Spleen (tissue), 11 donors: ENCODE measurements at regions not wholly inside any gene's neighbourhood (a gene's known extent, or its start where the extent isn't known, plus 50 kb on each side); places are given as distances from the start of the nearest gene placed in this dataset.

ENCODE experiments used
- DNase-seq: peaks from one replicate; pipeline ENCODE4 v3.0.0-alpha.2; 2020
- H3K27ac ChIP-seq, 8 donors: fragments of 200-600 bp; sonication (generic) in 7 of 8; 1 replicate in 4 of 8; 2 replicates in 4 of 8; pipeline versions ENCODE4 v1.5.0 to v1.8.0; 2016 to 2021; ENCODE audit warnings: inconsistent platforms in 4 of 8, mild to moderate bottlenecking in 4 of 8, moderate library complexity in 1 of 8
- H3K27me3 ChIP-seq, 7 donors: fragments of 200-600 bp; sonication (generic) in 6 of 7; replicated peaks in 1 of 7; 1 replicate in 4 of 7; 2 replicates in 3 of 7; pipeline versions ENCODE4 v1.5.0 to v1.8.0; 2016 to 2021; ENCODE audit warnings: inconsistent platforms in 3 of 7, mild to moderate bottlenecking in 1 of 7
- H3K36me3 ChIP-seq, 6 donors: fragments of 200-600 bp; sonication (generic) in 5 of 6; 1 replicate in 4 of 6; 2 replicates in 2 of 6; pipeline versions ENCODE4 v1.5.0 to v1.8.0; 2016 to 2021; ENCODE audit warnings: inconsistent platforms in 2 of 6
- H3K4me1 ChIP-seq, 6 donors: fragments of 200-600 bp; sonication (generic) in 5 of 6; 1 replicate in 3 of 6; 2 replicates in 3 of 6; pipeline versions ENCODE4 v1.5.0 to v1.8.0; 2016 to 2021; ENCODE audit warnings: inconsistent platforms in 3 of 6
- H3K4me3 ChIP-seq, 8 donors: fragments of 200-600 bp; sonication (generic) in 7 of 8; 1 replicate in 4 of 8; 2 replicates in 4 of 8; pipeline versions ENCODE4 v1.5.0 to v1.8.0; 2016 to 2021; ENCODE audit warnings: inconsistent platforms in 4 of 8, mild to moderate bottlenecking in 4 of 8, moderate library complexity in 2 of 8
- H3K9me3 ChIP-seq, 8 donors: fragments of 200-600 bp; sonication (generic) in 7 of 8; 1 replicate in 4 of 8; 2 replicates in 4 of 8; pipeline versions ENCODE4 v1.5.0 to v1.8.0; 2016 to 2021; ENCODE audit warnings: inconsistent platforms in 4 of 8
- CTCF ChIP-seq, 11 experiments: fragments of 200-600 bp in 7 of 11; fragments of 450-650 bp in 4 of 11; sonication (generic) in 4 of 11; IDR thresholded peaks in 8 of 11; conservative IDR thresholded peaks in 3 of 11; 1 replicate in 7 of 11; 2 replicates in 4 of 11; pipeline versions ENCODE4 v1.4.0 to v1.8.0; 2016 to 2021; ENCODE audit warnings: antibody characterized with exemption in 11 of 11, inconsistent platforms in 4 of 11, mild to moderate bottlenecking in 1 of 11
- POLR2A ChIP-seq, 3 donors: fragments of 450-650 bp; IDR thresholded peaks; one replicate each; pipeline ENCODE4 v1.5.1; 2017; ENCODE audit warnings: antibody characterized with exemption in 3 of 3, mild to moderate bottlenecking in 1 of 3
- POLR2AphosphoS5 ChIP-seq, 3 donors: sonication (generic); formaldehyde crosslinking; IDR thresholded peaks; one replicate each; pipeline ENCODE4 v1.5.1; 2017; ENCODE audit warnings: antibody characterized with exemption in 3 of 3
- WGBS, 5 donors: extraction: QIAGEN DNeasy Blood & Tissue Kit in 3 of 5; methylation state at CpG; one replicate each; pipeline versions ENCODE4 v1.1.5 to v1.1.7; 2013 to 2018; 5-methylcytosine and 5-hydroxymethylcytosine counted together
- intact Hi-C: fragments of 100-400 bp; cut with DNase I; formaldehyde crosslinking; loops from one replicate; pipeline ENCODE4 v1.15.0; 2023; ENCODE audit warnings: low total_unique reads
- donor health status: healthy with polysubstance abuse.
- donor health status: DM: no; HTN: no; CAD: no; lungs with moderate emphysema.
- donor health status: DM: no; HTN: no; CAD: no.
- donor health status: Bipolar disorder and iron deficiency.
- donor health status: healthy.
- donor health status: DM: no; HTN: no; CAD: no.
- donor health status: DM: yes; HTN: yes; CAD: no.

GRCh38 chr13:86409466-86410241 is 610.4 kb upstream of the SLITRK6 start:
- Histone ChIP-seq H3K4me3 (no peak overlapping the region), H3K27ac (no peak overlapping the region), H3K36me3 (no peaks in the 10 kb centered on the region), H3K4me1 (no peaks in the 10 kb centered on the region), H3K27me3 (no peaks in the 10 kb centered on the region), H3K9me3 (peaks cover 0 to 22% (median 10%) of the 10 kb centered on the region in 8 donors)
- TF ChIP-seq CTCF (IDR thresholded peaks at IDR 0.05 in 8 of 11, conservative IDR thresholded peaks at IDR 0.05 in 3 of 11) (no peak), POLR2AphosphoS5 (IDR thresholded peaks at IDR 0.05) (no peak), POLR2A (IDR thresholded peaks at IDR 0.05) (no peak)
- intact Hi-C loops = no loop called here
- WGBS, 5 donors = 51 to 88% (median 74%) methylated on average over 4 to 8 of the region's 8 CpGs
- DNase-seq = peak; percentile 59

GRCh38 chr13:86425170-86425815 is 626.1 kb upstream of the SLITRK6 start:
- 68 to 78% (median 73%) methylated on average over 3 of the region's 3 CpGs for WGBS, 5 donors
- no peak for DNase-seq
- no peak overlapping the region for H3K27ac ChIP-seq
- H3K4me3 ChIP-seq = no peak overlapping the region
- H3K36me3 ChIP-seq = no peaks in the 10 kb centered on the region
- H3K27me3 ChIP-seq = no peaks in the 10 kb centered on the region
- peaks cover 0 to 34% (median 17%) of the 10 kb centered on the region in 8 donors for H3K9me3 ChIP-seq
- intact Hi-C loops = no loop called here
- TF ChIP-seq POLR2A (IDR thresholded peaks at IDR 0.05) = no peak
- no peak for TF ChIP-seq CTCF (IDR thresholded peaks at IDR 0.05 in 8 of 11, conservative IDR thresholded peaks at IDR 0.05 in 3 of 11)
- TF ChIP-seq POLR2AphosphoS5 (IDR thresholded peaks at IDR 0.05) = no peak
- no peaks in the 10 kb centered on the region for H3K4me1 ChIP-seq

GRCh38 chr13:86426437-86426836 is 627.2 kb upstream of the SLITRK6 start:
- Histone ChIP-seq H3K4me3 (no peak overlapping the region), H3K27me3 (no peaks in the 10 kb centered on the region), H3K9me3 (peaks cover 0 to 34% (median 19%) of the 10 kb centered on the region in 8 donors), H3K36me3 (no peaks in the 10 kb centered on the region), H3K27ac (no peak overlapping the region), H3K4me1 (no peaks in the 10 kb centered on the region)
- intact Hi-C loops = no loop called here
- no peak for TF ChIP-seq POLR2AphosphoS5 (IDR thresholded peaks at IDR 0.05)
- no peak for DNase-seq
- 75 to 93% (median 78%) methylated on average over 2 of the region's 2 CpGs for WGBS, 5 donors

- Histone ChIP-seq H3K4me3 (no peak overlapping the region), H3K9me3 (peaks cover 0 to 60% (median 38%) of the 10 kb centered on the region in 8 donors), H3K36me3 (no peaks in the 10 kb centered on the region), H3K4me1 (no peaks in the 10 kb centered on the region), H3K27ac (no peak overlapping the region), H3K27me3 (no peaks in the 10 kb centered on the region)
- TF ChIP-seq CTCF (IDR thresholded peaks at IDR 0.05 in 8 of 11, conservative IDR thresholded peaks at IDR 0.05 in 3 of 11) (no peak), POLR2A (IDR thresholded peaks at IDR 0.05) (no peak), POLR2AphosphoS5 (IDR thresholded peaks at IDR 0.05) (no peak)
- WGBS, 5 donors = 72 to 87% (median 80%) methylated on average over 2 of the region's 2 CpGs
- no peak for DNase-seq
- intact Hi-C loops = no loop called here
Measured at GRCh38 chr13:86429756-86430155, 630.5 kb upstream of the SLITRK6 start.
